ENCODE measurements at regions not wholly inside any gene's neighbourhood (a gene's known extent, or its start where the extent isn't known, plus 50 kb on each side); places are given as distances from the start of the nearest gene placed in this dataset.

DNA sequence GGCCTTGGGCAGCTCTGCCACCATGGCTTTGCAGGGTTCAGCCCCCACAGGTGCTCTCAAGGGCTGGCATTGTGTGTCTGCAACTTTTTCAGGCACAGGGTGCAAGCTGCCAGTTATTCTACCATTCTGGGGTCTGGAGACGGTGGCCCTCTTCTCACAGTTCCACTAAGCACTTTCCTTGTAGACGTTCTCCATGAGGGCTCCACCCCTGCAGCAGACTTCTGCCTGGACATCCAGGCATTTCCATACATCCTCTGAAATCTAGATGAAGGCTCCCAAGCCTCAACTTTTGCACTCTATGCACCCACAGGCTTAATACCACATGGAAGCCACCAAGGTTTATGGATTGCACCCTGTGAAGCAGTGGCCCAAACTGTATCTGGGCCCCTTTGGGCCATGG is 91.0 kb upstream of the RND3 start:
- Mint-ChIP-seq H3K9me3 (peaks cover 59% of the 10 kb centered on the region), H3K36me3 (peaks cover 39% of the 10 kb centered on the region), H3K27me3 (ENCODE audit: low read depth) (no peaks in the 10 kb centered on the region; the same call in 1 of the 2 replicates), H3K4me3 (no peak overlapping the region), H3K4me1 (no peaks in the 10 kb centered on the region), H3K27ac (no peak overlapping the region)
- ATAC-seq (no peak), DNase-seq (ENCODE audit: low spot score) (no peak)
- TF ChIP-seq MYBL2 (CRISPR knock-in tag; IDR thresholded peaks at IDR 0.05) = no peak
- no peak for TF ChIP-seq SMAD3 (CRISPR knock-in tag; IDR thresholded peaks at IDR 0.05; ENCODE audit: borderline replicate concordance)
- TF ChIP-seq IRF2 (CRISPR knock-in tag; IDR thresholded peaks at IDR 0.05; ENCODE audit: borderline replicate concordance, low read depth) = no peak
- TF ChIP-seq, protein P1, sequence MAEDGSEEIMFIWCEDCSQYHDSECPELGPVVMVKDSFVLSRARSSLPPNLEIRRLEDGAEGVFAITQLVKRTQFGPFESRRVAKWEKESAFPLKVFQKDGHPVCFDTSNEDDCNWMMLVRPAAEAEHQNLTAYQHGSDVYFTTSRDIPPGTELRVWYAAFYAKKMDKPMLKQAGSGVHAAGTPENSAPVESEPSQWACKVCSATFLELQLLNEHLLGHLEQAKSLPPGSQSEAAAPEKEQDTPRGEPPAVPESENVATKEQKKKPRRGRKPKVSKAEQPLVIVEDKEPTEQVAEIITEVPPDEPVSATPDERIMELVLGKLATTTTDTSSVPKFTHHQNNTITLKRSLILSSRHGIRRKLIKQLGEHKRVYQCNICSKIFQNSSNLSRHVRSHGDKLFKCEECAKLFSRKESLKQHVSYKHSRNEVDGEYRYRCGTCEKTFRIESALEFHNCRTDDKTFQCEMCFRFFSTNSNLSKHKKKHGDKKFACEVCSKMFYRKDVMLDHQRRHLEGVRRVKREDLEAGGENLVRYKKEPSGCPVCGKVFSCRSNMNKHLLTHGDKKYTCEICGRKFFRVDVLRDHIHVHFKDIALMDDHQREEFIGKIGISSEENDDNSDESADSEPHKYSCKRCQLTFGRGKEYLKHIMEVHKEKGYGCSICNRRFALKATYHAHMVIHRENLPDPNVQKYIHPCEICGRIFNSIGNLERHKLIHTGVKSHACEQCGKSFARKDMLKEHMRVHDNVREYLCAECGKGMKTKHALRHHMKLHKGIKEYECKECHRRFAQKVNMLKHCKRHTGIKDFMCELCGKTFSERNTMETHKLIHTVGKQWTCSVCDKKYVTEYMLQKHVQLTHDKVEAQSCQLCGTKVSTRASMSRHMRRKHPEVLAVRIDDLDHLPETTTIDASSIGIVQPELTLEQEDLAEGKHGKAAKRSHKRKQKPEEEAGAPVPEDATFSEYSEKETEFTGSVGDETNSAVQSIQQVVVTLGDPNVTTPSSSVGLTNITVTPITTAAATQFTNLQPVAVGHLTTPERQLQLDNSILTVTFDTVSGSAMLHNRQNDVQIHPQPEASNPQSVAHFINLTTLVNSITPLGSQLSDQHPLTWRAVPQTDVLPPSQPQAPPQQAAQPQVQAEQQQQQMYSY (CRISPR knock-in tag; IDR thresholded peaks at IDR 0.05) = no peak
- TF ChIP-seq ZNF396 (CRISPR knock-in tag; IDR thresholded peaks at IDR 0.05; ENCODE audit: borderline replicate concordance) = no peak
- TF ChIP-seq, protein P2, sequence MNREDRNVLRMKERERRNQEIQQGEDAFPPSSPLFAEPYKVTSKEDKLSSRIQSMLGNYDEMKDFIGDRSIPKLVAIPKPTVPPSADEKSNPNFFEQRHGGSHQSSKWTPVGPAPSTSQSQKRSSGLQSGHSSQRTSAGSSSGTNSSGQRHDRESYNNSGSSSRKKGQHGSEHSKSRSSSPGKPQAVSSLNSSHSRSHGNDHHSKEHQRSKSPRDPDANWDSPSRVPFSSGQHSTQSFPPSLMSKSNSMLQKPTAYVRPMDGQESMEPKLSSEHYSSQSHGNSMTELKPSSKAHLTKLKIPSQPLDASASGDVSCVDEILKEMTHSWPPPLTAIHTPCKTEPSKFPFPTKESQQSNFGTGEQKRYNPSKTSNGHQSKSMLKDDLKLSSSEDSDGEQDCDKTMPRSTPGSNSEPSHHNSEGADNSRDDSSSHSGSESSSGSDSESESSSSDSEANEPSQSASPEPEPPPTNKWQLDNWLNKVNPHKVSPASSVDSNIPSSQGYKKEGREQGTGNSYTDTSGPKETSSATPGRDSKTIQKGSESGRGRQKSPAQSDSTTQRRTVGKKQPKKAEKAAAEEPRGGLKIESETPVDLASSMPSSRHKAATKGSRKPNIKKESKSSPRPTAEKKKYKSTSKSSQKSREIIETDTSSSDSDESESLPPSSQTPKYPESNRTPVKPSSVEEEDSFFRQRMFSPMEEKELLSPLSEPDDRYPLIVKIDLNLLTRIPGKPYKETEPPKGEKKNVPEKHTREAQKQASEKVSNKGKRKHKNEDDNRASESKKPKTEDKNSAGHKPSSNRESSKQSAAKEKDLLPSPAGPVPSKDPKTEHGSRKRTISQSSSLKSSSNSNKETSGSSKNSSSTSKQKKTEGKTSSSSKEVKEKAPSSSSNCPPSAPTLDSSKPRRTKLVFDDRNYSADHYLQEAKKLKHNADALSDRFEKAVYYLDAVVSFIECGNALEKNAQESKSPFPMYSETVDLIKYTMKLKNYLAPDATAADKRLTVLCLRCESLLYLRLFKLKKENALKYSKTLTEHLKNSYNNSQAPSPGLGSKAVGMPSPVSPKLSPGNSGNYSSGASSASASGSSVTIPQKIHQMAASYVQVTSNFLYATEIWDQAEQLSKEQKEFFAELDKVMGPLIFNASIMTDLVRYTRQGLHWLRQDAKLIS (CRISPR knock-in tag; IDR thresholded peaks at IDR 0.05; ENCODE audit: borderline replicate concordance) = no peak
- TF ChIP-seq, protein P3, sequence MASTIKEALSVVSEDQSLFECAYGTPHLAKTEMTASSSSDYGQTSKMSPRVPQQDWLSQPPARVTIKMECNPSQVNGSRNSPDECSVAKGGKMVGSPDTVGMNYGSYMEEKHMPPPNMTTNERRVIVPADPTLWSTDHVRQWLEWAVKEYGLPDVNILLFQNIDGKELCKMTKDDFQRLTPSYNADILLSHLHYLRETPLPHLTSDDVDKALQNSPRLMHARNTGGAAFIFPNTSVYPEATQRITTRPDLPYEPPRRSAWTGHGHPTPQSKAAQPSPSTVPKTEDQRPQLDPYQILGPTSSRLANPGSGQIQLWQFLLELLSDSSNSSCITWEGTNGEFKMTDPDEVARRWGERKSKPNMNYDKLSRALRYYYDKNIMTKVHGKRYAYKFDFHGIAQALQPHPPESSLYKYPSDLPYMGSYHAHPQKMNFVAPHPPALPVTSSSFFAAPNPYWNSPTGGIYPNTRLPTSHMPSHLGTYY (CRISPR knock-in tag; IDR thresholded peaks at IDR 0.05) = no peak
- TF ChIP-seq, protein P4, sequence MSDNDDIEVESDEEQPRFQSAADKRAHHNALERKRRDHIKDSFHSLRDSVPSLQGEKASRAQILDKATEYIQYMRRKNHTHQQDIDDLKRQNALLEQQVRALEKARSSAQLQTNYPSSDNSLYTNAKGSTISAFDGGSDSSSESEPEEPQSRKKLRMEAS (CRISPR knock-in tag; IDR thresholded peaks at IDR 0.05) = no peak
- TF ChIP-seq NR2C2 (CRISPR knock-in tag; IDR thresholded peaks at IDR 0.05) = no peak
- TF ChIP-seq, protein P5, sequence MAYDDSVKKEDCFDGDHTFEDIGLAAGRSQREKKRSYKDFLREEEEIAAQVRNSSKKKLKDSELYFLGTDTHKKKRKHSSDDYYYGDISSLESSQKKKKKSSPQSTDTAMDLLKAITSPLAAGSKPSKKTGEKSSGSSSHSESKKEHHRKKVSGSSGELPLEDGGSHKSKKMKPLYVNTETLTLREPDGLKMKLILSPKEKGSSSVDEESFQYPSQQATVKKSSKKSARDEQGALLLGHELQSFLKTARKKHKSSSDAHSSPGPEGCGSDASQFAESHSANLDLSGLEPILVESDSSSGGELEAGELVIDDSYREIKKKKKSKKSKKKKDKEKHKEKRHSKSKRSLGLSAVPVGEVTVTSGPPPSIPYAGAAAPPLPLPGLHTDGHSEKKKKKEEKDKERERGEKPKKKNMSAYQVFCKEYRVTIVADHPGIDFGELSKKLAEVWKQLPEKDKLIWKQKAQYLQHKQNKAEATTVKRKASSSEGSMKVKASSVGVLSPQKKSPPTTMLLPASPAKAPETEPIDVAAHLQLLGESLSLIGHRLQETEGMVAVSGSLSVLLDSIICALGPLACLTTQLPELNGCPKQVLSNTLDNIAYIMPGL (CRISPR knock-in tag; IDR thresholded peaks at IDR 0.05) = no peak
- no peak for TF ChIP-seq FOXP1 (CRISPR knock-in tag; IDR thresholded peaks at IDR 0.05; ENCODE audit: borderline replicate concordance)
- TF ChIP-seq GTF2I (CRISPR knock-in tag; conservative IDR thresholded peaks at IDR 0.05) = no peak
- TF ChIP-seq GRHL2 (CRISPR knock-in tag; IDR thresholded peaks at IDR 0.05; ENCODE audit: insufficient replicate concordance, severe bottlenecking) = no peak
- TF ChIP-seq SMAD4 (CRISPR knock-in tag; IDR thresholded peaks at IDR 0.05) = no peak
- ChIA-PET POLR2A (no interaction called here), CTCF (no interaction called here)

DNA sequence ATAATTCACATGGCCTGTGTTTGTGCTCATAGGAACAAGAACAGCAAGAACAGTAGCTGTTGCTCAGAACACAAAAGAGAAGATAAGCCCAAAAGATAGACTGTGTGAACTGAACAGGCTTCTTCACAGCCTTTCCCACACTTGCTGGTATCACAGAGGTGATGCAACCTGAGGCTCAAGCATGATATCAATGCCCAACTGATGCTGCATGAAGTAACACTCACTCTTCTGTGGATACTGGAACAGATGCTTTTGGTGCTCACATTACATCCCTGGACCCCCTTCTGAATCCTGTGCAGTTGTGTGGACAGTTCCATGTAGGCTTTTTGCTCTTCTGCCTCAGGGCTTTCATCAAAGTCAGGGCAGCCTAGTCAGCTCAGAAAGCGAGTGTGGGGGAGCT is 88.4 kb upstream of the RND3 start:
- Mint-ChIP-seq H3K4me1 (peaks cover 2% of the 10 kb centered on the region; the same call in 1 of the 2 replicates), H3K27ac (no peak overlapping the region), H3K36me3 (peaks cover 36% of the 10 kb centered on the region), H3K4me3 (no peak overlapping the region), H3K27me3 (ENCODE audit: low read depth) (no peaks in the 10 kb centered on the region), H3K9me3 (peaks cover 42% of the 10 kb centered on the region)
- no peak for DNase-seq (ENCODE audit: low spot score)
- ATAC-seq = no peak
- POLR2A ChIA-PET = no interaction called here
- CTCF ChIA-PET = no interaction called here
- TF ChIP-seq NFYB (CRISPR knock-in tag; conservative IDR thresholded peaks at IDR 0.05; ENCODE audit: low read depth) (no peak), SMAD3 (CRISPR knock-in tag; IDR thresholded peaks at IDR 0.05; ENCODE audit: borderline replicate concordance) (no peak)
- TF ChIP-seq, protein P6, sequence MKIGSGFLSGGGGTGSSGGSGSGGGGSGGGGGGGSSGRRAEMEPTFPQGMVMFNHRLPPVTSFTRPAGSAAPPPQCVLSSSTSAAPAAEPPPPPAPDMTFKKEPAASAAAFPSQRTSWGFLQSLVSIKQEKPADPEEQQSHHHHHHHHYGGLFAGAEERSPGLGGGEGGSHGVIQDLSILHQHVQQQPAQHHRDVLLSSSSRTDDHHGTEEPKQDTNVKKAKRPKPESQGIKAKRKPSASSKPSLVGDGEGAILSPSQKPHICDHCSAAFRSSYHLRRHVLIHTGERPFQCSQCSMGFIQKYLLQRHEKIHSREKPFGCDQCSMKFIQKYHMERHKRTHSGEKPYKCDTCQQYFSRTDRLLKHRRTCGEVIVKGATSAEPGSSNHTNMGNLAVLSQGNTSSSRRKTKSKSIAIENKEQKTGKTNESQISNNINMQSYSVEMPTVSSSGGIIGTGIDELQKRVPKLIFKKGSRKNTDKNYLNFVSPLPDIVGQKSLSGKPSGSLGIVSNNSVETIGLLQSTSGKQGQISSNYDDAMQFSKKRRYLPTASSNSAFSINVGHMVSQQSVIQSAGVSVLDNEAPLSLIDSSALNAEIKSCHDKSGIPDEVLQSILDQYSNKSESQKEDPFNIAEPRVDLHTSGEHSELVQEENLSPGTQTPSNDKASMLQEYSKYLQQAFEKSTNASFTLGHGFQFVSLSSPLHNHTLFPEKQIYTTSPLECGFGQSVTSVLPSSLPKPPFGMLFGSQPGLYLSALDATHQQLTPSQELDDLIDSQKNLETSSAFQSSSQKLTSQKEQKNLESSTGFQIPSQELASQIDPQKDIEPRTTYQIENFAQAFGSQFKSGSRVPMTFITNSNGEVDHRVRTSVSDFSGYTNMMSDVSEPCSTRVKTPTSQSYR (CRISPR knock-in tag; IDR thresholded peaks at IDR 0.05) = no peak
- TF ChIP-seq, protein P2 (CRISPR knock-in tag; IDR thresholded peaks at IDR 0.05; ENCODE audit: borderline replicate concordance) = no peak

All from WTC11 (cell line).